NCI-H1105 treated with DMSO at 0.1 percent for 48 hours (cell line): ENCODE measurements at regions not wholly inside any gene's neighbourhood (a gene's known extent, or its start where the extent isn't known, plus 50 kb on each side); places are given as distances from the start of the nearest gene placed in this dataset.

Experiments used
- DNase-seq: peaks from one replicate; lab custom pipeline; 2025; lab: John Stamatoyannopoulos, UW

DNA sequence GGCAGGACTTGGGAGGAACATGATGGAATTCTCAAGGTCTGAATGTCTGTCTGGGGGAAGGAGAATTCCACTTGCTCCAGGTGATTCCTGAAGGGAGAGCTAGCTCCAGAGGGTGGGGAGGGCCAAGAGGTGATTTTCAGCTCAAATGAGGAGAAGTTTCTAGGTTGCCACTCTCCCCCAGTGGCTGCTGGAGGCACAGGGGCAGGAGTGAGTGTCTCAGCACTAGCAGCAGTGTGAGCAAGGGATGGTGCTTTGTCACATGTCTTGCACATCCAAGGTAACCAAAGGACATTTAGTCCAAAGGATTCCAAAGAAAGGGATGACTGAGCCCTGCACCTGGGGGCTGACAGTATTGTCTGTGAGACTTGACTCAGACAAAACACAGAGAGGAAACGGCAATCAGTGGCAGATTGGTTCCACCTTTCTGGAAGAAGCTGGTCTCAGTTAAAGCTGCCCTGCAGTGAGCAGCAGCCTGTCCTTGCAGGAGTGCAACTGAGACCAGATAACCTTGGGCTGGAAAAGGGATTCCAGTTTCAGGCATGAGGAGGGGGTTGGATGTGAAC is 51.2 kb upstream of the PCBD1 start:
- DNase-seq: no peak

DNA sequence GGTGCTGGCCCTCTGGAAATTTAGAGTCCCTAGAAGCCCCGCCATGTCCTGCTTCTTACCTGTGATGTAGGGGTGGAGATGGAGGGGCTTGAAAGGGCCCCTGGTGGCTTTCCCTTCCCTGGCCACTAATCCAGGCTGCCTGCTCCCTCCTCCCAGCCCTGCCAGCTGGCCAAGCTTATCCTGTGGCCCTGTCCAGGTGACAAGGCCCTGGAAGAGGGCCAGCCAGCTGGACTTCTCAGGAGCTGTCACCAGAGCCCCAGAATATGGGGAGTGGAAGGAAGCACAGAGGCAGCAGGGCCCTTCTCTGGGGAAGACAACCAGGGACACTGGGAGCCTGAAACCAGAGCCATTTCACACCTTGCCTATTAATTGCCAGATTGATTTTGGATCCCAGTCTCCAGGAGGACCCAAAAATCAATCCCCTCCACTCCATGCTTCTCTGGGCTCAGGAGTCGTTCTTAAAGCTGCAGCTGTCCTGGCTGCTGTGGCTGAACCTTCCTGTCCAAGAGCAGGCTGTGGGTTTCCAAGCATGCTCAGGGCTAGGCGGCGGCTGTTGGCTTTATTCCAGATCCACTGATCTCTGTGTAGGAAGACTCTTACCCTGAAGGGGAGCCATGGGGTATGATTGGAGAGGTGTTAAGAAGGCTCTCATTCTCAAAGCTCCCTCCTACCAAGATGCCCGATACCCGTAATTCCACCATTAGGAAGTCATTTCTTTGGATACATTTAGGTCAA is 52.6 kb upstream of the PCBD1 start:
- peak; percentile 39 for DNase-seq

DNA sequence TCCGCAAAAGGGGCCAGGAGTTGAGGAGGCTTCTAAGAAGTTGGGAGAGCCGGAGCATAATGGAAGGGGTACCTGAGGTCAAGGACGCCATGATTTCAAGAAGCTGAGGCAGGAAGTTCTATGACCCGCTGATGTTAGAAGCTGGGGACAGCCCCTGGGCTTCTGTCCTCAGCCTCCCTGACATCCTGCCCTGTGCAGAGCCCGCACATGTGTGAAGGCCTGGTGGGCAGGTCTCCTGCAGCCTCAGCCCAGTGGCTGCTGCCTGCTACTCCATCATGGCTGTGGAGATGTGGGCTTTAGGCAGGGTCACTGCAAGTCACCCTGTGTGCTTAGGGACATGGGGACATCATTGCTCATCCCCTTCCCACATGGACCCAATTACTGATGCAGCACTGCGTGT is 53.8 kb upstream of the PCBD1 start:
- no peak for DNase-seq

DNA sequence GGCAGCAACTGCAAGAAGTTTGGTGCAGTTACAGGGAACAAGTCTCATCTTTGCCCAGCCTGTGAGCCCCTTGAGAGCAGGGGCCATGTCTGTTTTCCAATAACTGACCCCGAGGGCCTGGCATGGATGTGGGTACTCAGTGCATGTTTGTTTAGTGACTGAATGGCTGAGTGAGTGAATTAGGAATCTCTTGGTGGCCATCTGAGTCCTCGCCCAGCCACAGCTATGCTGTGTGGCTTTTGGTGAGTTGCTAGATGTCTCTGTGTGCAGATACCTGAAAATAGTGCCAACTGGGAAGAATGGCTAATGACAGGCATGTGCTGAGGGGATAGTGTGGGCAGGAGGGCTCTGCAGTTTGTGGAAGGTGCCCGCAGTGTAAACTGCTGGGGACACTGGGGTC is 54.4 kb upstream of the PCBD1 start:
- DNase-seq: no peak

DNA sequence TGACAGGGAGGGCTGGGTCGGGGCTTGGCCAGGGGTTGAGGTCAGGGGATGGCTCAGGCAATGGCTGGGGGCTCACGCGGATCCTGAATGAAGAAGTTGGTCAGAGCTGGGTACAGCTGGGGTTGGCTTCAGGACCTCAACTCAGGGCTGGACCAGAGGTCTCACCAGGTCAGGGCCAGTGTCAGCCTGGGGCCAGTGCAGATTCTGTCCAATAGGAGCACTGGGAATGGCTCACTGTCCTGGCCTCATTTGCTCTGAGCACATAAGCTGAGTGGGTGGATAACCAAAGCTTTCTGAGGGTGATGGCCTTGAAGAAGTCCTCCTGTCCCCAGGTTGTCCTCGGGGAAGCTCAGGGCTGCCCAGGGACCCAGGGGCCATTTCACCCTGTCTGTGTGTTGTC is 54.9 kb upstream of the PCBD1 start:
- no peak for DNase-seq

DNA sequence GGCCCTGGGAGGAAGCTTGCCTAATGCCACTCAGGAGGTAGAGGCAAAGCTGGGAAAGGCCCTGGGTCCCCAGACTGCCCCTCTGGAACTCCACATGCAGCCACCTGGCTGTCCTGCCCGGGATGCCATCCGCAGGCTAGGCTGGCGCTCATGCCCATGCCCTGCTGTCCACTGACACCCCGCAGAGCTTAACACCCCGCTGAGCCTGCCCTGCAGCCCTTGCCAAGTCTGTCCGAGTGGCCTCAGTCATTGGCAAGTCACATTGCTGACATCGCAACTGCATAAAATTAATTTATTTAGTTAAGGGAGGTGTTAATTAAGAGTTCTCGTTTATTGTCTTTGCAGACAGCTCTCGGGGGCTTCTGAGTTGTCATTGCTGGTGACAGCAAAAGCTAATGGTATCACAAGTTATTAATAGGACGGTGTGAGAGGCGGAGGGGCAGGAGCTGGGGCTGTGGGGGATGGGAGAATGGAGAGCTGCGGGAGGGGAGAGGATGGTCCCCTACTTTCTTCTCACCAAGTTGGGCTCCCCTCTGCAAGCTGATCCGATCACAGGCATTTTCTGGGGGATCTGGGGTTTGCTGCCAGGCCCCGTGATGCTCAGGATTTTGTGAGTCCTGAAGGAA is 55.6 kb upstream of the PCBD1 start:
- DNase-seq: no peak

DNA sequence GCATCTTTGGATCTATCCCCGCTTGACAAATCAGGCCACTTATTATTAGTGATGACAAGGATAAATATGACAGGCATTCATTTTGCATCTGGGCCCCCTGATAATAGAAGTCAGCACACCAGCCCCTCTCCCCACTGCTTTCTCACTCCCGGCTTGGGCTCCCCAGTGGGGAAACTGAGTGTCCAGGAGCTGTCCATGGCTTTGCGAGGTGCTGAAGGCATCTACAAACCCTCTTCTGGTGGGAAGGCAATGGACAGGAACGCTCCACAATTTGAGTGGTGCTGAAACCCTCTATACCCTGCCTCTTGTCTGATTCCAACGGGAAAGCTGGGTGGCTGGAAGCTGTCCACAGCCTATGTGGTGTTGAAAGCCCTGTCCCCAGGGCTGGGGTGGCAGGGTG is 61.7 kb upstream of the PCBD1 start:
- DNase-seq: no peak

DNA sequence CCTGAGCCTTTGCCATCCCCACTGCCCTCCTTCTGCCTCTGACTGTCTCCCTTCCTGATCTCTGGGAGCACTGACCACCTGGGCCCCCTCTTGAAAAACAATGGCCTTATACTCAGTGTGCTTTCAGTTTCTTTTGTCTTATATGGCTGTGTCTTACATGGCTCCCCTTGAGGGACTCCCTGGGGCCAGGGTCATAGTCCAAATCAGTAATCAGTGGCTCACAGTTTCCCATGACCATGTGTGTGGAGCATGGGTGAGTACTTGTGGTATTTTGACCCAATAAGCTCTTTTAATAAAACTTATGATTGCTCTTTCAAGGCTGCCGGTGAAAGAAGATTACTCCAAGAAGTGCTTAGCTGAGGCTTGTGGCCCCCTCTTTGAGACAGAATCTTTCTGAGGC is 62.4 kb upstream of the PCBD1 start:
- no peak for DNase-seq

DNA sequence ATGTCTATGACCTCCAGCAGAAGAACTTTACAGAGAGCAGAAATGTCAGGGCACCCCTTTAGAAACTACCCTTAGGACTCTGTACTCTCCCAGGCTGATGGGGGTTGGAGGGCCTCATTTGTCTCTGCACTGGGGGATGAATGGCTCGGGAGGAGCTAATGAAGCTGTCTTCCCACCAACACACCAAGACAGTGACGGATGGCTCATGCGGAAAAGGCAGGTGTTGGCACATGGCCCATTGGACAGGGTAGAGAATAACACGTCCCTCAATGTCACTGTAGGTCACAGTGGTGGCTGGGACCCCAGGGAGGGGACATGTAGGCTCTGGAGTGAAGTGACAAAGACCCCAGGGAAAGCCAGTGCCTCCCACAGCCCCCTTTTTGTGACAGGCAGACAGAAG is 64.0 kb upstream of the PCBD1 start:
- no peak for DNase-seq

DNA sequence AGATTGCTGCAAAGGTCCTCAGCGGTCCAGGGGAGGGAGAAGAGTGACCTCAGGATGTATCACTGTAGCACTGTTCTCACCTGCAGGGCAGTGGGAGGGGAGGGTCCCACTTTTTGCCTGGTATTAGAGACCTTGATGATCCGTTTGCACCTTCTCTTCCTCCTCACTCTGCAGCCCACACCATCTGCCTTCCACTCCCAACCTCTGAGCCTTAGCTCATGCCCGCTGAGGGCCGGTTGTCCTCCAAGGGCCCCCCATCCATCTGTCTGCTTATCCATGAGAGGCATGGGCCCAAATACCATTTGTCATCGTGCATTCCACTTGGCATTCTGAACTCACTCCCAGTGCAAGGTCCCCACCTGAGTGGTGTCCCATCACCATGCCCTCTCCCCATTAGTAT is 64.6 kb upstream of the PCBD1 start:
- DNase-seq: no peak

DNA sequence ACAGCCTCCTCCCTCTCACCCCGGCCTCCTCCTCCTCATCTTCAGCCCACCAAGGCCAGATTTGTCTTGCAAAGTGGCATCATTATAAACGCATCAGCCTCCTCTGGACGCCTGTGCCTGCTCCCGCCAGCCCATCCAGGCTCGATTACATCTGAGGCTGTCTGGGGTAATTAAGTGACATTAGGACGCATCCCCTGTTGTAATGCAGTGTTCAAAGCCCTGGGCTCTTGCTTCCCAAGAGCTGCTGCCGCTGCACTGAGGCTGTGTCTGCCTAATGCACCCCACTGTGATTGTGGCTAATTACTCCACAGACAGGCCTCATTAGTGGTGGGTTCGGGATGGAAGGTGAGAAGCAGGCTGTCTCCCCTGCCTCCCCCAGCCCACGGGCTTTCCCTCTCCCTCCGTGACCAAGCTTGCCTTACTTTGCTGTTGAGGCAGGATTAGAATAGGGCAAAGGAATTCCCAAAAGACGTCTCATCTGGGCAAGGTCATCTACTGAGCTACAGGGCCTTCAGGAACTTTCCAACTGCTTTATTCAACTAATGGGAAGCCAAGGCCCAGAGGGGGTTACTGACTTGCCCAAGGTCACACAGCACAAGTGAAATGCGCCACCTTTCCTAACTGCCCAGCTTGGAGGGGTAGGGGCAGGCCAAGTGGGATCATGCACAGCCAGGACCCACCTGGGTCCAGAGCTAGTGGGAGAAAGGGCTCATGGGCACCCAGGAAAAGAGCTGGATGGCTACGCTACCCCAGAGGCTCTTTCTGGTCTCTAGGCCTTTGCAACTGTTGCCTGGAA is 66.2 kb upstream of the PCBD1 start:
- no peak for DNase-seq

DNA sequence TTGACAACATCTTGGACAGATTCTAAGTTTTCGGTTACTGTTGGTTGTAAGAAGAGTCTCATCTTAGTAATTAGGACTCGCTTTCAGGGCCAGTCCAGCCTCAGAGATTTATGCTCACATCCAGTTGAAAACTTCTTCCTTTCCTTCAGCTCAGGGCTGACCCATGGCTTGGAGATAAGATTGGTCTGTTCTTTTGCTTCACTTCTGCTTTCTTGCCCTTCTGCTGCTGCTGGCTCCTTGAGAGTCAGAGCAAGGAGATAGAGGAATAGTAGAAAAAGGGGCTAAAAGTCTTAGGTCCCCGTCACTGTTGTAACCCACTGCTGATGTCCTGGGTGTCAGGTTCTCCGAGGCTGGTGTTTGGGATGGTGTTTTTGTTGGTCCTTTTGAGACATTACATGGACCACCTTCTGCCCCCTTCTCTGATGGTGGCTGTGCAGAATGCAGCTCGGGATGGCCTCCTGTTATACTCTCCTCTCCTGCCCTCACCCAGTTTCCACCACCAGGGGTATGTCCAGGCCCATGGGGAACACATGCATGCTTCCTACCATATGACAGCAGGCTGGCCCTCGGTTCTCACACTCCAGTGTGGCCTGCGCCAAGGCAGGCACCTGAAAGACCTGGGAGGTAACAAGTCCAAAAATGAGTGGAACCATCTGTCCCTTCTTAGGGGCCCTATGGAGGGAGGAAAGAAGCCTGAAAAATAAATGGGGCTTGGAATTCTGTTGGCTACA is 67.8 kb upstream of the PCBD1 start:
- no peak for DNase-seq

DNA sequence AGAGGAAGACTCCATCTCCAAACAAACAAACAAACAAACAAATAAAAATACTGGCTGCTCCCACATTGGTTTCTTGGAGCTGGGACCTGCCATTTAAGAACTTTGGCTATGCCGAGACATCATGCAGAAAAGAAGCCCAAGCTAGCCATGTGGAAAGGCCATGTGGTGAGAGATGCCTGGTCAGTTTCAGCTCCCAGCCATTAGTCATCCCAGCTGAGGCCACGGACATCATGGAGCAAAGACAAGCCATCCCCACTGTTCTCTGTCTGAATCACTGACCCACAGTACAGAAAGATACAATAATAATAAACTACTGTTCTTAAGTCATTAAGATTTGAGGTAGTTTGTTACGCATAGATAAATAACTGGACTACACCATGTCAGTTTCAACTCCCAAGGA is 70.0 kb upstream of the PCBD1 start:
- no peak for DNase-seq

DNA sequence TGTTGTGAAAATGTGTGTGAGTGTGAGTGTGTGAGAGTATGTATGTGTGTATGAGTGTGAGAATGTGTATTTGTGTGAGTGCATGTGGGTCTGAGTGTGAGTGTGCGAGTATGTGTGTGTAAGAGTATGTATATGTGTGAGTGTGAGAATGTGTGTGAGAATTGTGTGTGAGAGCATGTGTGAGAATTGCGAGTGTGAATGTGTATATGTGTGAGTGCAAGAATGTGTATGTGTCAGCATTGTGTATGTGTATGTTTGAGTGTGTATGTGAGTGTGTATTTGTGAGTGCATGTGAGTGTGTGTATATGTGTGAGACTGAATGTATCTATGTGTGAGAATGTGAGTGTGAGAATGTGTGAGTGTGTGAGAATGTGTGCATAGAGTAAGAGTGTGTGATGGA is 72.0 kb upstream of the PCBD1 start:
- no peak for DNase-seq

DNA sequence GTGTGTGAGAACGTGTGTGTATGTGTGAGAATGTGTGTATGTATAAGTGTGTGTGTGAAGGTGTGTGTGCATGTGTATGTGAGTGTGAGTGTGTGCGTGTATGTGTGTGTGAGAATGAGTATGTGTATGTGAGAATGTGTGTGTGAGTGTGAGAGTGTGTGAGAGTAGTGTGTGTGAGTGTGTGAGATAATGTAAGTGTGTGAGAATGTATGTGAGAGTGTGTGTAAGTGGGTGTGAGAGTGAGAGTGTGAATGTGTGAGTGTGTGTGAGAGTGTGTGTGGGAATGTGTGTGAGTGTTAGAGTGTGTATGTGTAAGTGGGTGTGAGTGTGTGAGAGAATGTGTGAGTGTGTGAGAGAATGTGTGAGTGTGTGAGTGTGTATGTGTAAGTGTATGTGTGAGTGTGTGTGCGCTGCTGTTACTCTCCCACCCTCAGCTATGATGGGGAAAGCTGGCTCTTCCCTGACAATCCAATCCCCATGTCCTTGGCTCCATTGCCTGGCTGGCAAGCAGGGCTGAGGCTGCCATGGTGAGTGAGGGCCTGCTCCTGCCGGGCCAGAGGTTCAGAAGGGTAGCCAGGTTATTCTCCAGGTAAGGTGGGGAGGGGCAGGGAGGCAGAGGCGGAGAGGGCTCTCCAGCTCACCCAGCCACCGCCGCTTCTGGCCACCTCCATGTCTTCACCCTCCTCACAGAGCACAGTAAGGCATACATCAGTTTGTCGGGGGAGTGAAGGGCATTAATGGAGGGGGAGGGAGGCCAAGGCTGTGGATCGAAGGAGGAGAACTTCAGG is 72.6 kb upstream of the PCBD1 start:
- DNase-seq: no peak

DNA sequence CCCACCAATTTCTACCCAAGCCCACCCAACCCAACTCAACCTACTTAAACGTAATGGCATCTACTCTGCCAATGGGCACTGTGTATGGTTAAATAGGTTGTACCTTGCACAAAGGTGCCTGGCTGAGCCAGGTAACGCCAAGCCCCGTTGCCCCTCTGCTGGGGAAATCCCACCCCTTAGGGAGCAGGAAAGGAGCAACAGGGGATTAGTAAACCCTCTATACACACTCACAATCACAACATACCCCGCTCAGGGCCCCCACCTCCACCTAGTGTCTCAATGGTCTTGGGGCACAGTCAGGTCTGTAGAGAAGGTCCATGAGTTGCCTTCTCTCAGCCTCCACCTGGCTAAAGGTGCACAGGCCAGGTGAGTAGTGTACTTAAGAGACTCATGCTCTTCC is 74.3 kb upstream of the PCBD1 start:
- no peak for DNase-seq

DNA sequence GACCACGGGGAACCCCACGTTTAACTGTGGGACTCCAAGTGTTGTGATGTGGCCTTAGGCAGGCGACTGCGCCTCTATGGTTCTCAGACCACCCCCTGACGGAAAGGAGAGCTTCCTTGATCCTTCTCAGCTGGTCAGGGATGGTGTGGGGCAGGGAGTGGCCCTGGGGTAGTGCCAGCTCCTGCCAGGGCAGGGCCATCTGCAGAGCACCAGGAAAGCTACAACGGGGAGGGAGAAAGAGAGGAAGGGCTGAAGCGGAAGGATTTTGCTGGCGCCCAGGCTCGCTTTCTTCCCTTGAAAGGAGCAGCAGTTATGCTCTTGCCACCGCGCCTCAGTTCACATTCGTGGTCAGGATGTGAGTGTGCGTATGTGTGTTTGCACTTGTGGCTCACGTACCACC is 74.9 kb upstream of the PCBD1 start:
- DNase-seq: no peak

DNA sequence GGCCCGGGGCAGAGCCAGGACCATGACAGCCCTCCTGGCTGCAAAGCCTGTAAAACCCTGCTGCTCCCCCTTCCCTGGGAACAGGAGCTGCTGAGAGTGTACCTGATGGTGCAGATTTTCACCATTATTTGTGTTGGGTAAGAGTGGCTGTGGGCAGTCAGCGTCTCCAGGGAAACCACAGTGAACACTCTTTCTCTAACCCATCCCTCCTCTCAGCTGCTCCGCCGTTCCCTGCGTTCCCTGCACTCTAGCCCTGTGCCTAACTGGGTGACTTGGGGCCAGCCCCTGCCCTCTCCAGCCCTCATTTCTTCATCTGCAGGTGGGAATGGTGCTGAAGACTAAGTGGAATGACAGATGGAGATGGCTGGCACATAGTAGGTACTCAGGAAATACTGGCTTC is 75.9 kb upstream of the PCBD1 start:
- no peak for DNase-seq

DNA sequence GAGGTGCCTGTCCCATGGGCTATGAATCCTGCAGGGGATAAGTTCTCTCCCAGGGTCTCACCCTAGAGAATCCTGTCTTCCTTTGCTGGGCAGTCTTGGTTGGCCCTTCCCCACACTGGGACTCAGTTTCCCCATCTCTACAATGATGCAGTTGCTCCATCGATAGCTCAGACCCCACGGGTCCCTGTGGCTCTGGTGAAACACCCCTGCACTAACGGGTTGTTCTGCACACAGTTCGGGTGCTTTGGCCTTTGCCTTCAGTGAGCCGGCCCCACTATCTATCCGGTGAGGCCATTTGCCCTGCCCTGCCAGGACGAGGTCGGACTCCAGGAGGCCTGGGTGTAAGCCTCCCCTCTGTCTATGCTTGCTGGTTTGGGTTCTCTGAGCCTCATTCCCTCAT is 76.5 kb upstream of the PCBD1 start:
- DNase-seq: no peak

DNA sequence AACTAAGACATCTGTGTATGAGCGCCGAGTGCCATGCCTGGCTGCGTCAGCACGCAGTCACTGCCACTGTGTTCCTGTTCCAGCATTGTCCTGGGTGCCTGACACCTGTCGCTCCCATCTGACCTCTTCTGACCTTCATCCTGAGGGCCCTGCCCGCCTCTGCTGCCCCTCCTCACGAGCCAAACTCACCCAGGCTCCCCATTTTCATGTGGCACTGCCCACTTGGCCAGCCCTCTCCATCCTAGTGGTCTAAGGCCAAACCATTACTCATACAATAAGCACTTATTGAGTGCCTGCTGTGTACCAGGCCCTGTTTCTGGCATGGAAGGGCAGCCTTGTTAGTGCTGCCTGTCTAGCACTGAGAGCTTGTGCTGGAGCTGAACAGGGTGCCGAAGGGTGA is 77.2 kb upstream of the PCBD1 start:
- DNase-seq: no peak
